NCI-H1105 (cell line): ENCODE measurements at regions not wholly inside any gene's neighbourhood (a gene's known extent, or its start where the extent isn't known, plus 50 kb on each side); places are given as distances from the start of the nearest gene placed in this dataset.
"Not testable (repeated sequence)": the region's sequence is repeated elsewhere in the genome, so short reads cannot be mapped to it uniquely, and the experiment has no call there.

Source experiments
- DNase-seq: peaks from one replicate; lab custom pipeline; 2025; lab: John Stamatoyannopoulos, UW

- no peak for DNase-seq
Measured at GRCh38 chr5:92633875-92634487, 947.0 kb downstream of the NR2F1-AS1 start.

GRCh38 chr5:92633176-92633575 lies 947.8 kb downstream of the NR2F1-AS1 start:
- no peak for DNase-seq

GRCh38 chr5:92631237-92631701 lies 949.8 kb downstream of the NR2F1-AS1 start:
- DNase-seq = not testable (repeated sequence)

GRCh38 chr5:92629574-92629973 lies 951.4 kb downstream of the NR2F1-AS1 start:
- DNase-seq = no peak

GRCh38 chr5:92629000-92629399 lies 952.0 kb downstream of the NR2F1-AS1 start:
- no peak for DNase-seq

- no peak for DNase-seq
Measured at GRCh38 chr5:92627186-92627585, 953.8 kb downstream of the NR2F1-AS1 start.

- no peak for DNase-seq
Measured at GRCh38 chr5:92616085-92616484, 964.9 kb downstream of the NR2F1-AS1 start.

GRCh38 chr5:92613546-92613945 lies 967.5 kb downstream of the NR2F1-AS1 start:
- DNase-seq = no peak

GRCh38 chr5:92610435-92610834 lies 970.6 kb downstream of the NR2F1-AS1 start:
- DNase-seq = not testable (repeated sequence)

GRCh38 chr5:92605591-92605990 lies 975.4 kb downstream of the NR2F1-AS1 start:
- peak; percentile 9 for DNase-seq

GRCh38 chr5:92599217-92599810 lies 981.7 kb downstream of the NR2F1-AS1 start:
- no peak for DNase-seq

- DNase-seq = no peak
Measured at GRCh38 chr5:92594031-92594430, 987.0 kb downstream of the NR2F1-AS1 start.

GRCh38 chr5:92588876-92589275 lies 992.1 kb downstream of the NR2F1-AS1 start:
- no peak for DNase-seq

- no peak for DNase-seq
Measured at GRCh38 chr5:92581690-92582089, 999.3 kb downstream of the NR2F1-AS1 start.

- no peak for DNase-seq
Measured at GRCh38 chr5:92581249-92581648, 999.8 kb downstream of the NR2F1-AS1 start.

GRCh38 chr5:92580814-92581213 lies 1000.2 kb downstream of the NR2F1-AS1 start:
- DNase-seq = no peak

GRCh38 chr5:92574023-92574422 lies 1007.0 kb downstream of the NR2F1-AS1 start:
- no peak for DNase-seq

- no peak for DNase-seq
Measured at GRCh38 chr5:92568522-92568921, 1012.5 kb downstream of the NR2F1-AS1 start.

- no peak for DNase-seq
Measured at GRCh38 chr5:92567831-92568450, 1013.1 kb downstream of the NR2F1-AS1 start.

- DNase-seq = no peak
Measured at GRCh38 chr5:92566113-92566786, 1014.8 kb downstream of the NR2F1-AS1 start.

- no peak for DNase-seq
Measured at GRCh38 chr5:92565673-92566072, 1015.3 kb downstream of the NR2F1-AS1 start.

- DNase-seq = no peak
Measured at GRCh38 chr5:92562065-92562464, 1019.0 kb downstream of the NR2F1-AS1 start.

- DNase-seq = no peak
Measured at GRCh38 chr5:92561411-92561959, 1019.5 kb downstream of the NR2F1-AS1 start.
